Testis (tissue), 2 donors: ENCODE measurements at regions not wholly inside any gene's neighbourhood (a gene's known extent, or its start where the extent isn't known, plus 50 kb on each side); places are given as distances from the start of the nearest gene placed in this dataset.

Source experiments
- DNase-seq: peaks from one replicate; pipeline ENCODE4 v3.0.0-alpha.2; 2019
- H3K27ac ChIP-seq, 2 donors: fragments of 200-600 bp; sonication (generic); one replicate each; pipeline ENCODE4 v1.5.1; 2019
- H3K27me3 ChIP-seq: fragments of 200-600 bp; sonication (generic); one replicate; pipeline ENCODE4 v1.5.1; 2019
- H3K36me3 ChIP-seq: fragments of 200-600 bp; sonication (generic); one replicate; pipeline ENCODE4 v1.5.1; 2017; ENCODE audit warnings: low read depth; ENCODE audit errors: missing control alignments
- H3K4me1 ChIP-seq: fragments of 200-600 bp; sonication (generic); one replicate; pipeline ENCODE4 v1.5.1; 2019
- H3K4me3 ChIP-seq, 2 donors: fragments of 200-600 bp; sonication (generic); one replicate each; pipeline ENCODE4 v1.5.1; 2017 to 2019
- H3K9me3 ChIP-seq: fragments of 200-600 bp; sonication (generic); one replicate; pipeline ENCODE4 v1.5.1; 2017
- POLR2A ChIP-seq: fragments of 450-650 bp; IDR thresholded peaks from one replicate; pipeline ENCODE4 v1.6.1; 2017; ENCODE audit warnings: antibody characterized with exemption, mild to moderate bottlenecking, moderate library complexity
- WGBS, 2 donors: methylation state at CpG; one replicate each; pipeline ENCODE4 v1.1.5; 2018; 5-methylcytosine and 5-hydroxymethylcytosine counted together
- intact Hi-C: fragments of 100-400 bp; cut with DNase I; formaldehyde crosslinking; loops from one replicate; pipeline ENCODE4 v1.15.1; 2023; ENCODE audit warnings: low total_unique reads
- TF ChIP-seq, protein P1 (sequence below), 3 experiments: fragments of 450-650 bp in 2 of 3; fragments of 200-600 bp in 1 of 3; sonication (generic) in 1 of 3; IDR thresholded peaks; one replicate each; pipeline ENCODE4 v1.5.1; 2016 to 2019; ENCODE audit warnings: antibody characterized with exemption in 3 of 3, mild to moderate bottlenecking in 2 of 3, moderate library complexity in 1 of 3

- intact Hi-C loops: no loop called here
- Histone ChIP-seq H3K27ac (no peak overlapping the region), H3K27me3 (no peaks in the 10 kb centered on the region), H3K36me3 (no peaks in the 10 kb centered on the region), H3K4me3 (no peak overlapping the region), H3K9me3 (no peaks in the 10 kb centered on the region), H3K4me1 (no peaks in the 10 kb centered on the region)
- TF ChIP-seq POLR2A: no peak
- TF ChIP-seq, protein P1, sequence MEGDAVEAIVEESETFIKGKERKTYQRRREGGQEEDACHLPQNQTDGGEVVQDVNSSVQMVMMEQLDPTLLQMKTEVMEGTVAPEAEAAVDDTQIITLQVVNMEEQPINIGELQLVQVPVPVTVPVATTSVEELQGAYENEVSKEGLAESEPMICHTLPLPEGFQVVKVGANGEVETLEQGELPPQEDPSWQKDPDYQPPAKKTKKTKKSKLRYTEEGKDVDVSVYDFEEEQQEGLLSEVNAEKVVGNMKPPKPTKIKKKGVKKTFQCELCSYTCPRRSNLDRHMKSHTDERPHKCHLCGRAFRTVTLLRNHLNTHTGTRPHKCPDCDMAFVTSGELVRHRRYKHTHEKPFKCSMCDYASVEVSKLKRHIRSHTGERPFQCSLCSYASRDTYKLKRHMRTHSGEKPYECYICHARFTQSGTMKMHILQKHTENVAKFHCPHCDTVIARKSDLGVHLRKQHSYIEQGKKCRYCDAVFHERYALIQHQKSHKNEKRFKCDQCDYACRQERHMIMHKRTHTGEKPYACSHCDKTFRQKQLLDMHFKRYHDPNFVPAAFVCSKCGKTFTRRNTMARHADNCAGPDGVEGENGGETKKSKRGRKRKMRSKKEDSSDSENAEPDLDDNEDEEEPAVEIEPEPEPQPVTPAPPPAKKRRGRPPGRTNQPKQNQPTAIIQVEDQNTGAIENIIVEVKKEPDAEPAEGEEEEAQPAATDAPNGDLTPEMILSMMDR (IDR thresholded peaks at IDR 0.05): no peak
- WGBS, 2 donors: 88 to 94% methylated on average over 2 of the region's 2 CpGs
- DNase-seq: no peak
Observed at GRCh38 chr2:221034026-221034701, 537.9 kb downstream of the EPHA4 start.

DNA sequence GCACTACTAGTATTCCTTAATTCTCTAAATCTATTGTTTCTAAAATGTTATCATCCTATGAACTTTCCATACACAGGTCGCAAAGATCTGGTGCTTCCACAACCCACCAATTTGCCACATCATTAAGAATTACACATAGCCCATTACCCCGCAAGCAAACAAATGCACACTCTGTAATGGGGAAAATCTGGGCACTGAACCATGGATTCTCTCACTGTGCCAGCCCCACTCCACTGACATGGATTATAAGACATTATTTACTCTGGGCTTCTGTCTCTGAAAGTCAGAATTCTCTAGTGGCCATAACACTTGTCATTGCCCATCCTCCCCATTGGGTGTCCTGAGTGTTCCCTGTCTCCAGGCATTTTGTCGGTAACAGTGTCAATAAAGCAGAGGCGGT, 537.1 kb downstream of the EPHA4 start:
- Histone ChIP-seq H3K4me3 (no peak overlapping the region), H3K4me1 (no peaks in the 10 kb centered on the region), H3K36me3 (no peaks in the 10 kb centered on the region), H3K9me3 (no peaks in the 10 kb centered on the region), H3K27me3 (no peaks in the 10 kb centered on the region), H3K27ac (no peak overlapping the region)
- WGBS, 2 donors: 94 to 98% methylated on average over 4 of the region's 4 CpGs
- intact Hi-C loops: no loop called here
- DNase-seq: no peak
- TF ChIP-seq, protein P1 (IDR thresholded peaks at IDR 0.05): no peak
- TF ChIP-seq POLR2A: no peak

DNA sequence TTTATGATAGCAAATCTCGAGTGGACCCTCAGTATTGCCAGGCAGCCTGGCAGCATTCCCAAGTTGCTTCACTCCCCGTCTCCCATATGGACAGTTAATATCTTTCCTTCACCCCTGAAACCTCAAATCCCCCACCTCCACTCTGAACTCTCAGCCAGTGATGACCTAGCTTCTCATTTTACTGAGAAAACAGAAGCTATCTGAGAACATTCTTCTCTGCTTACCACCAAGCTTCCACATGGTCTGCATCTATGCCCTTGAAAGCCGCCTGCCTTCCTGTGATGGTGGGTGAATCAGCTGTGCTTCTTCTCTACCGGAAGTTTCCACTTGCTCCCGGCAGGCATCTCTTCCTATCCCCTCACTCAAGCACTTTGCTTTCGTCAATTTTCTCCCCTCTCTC, 529.2 kb downstream of the EPHA4 start:
- WGBS, 2 donors: 53 to 59% methylated on average over 6 of the region's 6 CpGs
- no peaks in the 10 kb centered on the region for H3K27me3 ChIP-seq
- H3K36me3 ChIP-seq: no peaks in the 10 kb centered on the region
- H3K4me3 ChIP-seq: peak overlapping the region in 1 of 2 donors; percentile 21
- TF ChIP-seq, protein P1 (IDR thresholded peaks at IDR 0.05): no peak
- TF ChIP-seq POLR2A: no peak
- no peaks in the 10 kb centered on the region for H3K9me3 ChIP-seq
- peak; percentile 30 for DNase-seq
- H3K27ac ChIP-seq: no peak overlapping the region
- H3K4me1 ChIP-seq: no peaks in the 10 kb centered on the region
- intact Hi-C loops: no loop called here

GRCh38 chr2:221044781-221045180, 527.3 kb downstream of the EPHA4 start:
- H3K4me3 ChIP-seq: no peak overlapping the region
- no peak for TF ChIP-seq POLR2A
- TF ChIP-seq, protein P1 (IDR thresholded peaks at IDR 0.05): no peak
- 89 to 91% methylated on average over 5 of the region's 5 CpGs for WGBS, 2 donors
- no peak overlapping the region for H3K27ac ChIP-seq
- no peak for DNase-seq
- intact Hi-C loops: no loop called here
- H3K27me3 ChIP-seq: no peaks in the 10 kb centered on the region
- no peaks in the 10 kb centered on the region for H3K36me3 ChIP-seq
- no peaks in the 10 kb centered on the region for H3K9me3 ChIP-seq
- no peaks in the 10 kb centered on the region for H3K4me1 ChIP-seq
